Prostate gland (tissue), 2 donors: ENCODE measurements at regions not wholly inside any gene's neighbourhood (a gene's known extent, or its start where the extent isn't known, plus 50 kb on each side); places are given as distances from the start of the nearest gene placed in this dataset.

Experiments
- DNase-seq: peaks from one replicate; pipeline ENCODE4 v3.0.0-alpha.2; 2019; ENCODE audit warnings: low spot score
- H3K27ac ChIP-seq, 2 donors: fragments of 200-600 bp; sonication (generic); 2 replicates each; pipeline ENCODE4 v1.5.1; 2017 to 2019
- H3K27me3 ChIP-seq: fragments of 200-600 bp; sonication (generic); replicated peaks from 2 replicates; pipeline ENCODE4 v1.5.1; 2019; ENCODE audit not compliant: insufficient read depth
- H3K36me3 ChIP-seq, 2 donors: fragments of 200-600 bp; sonication (generic); 1 replicate in 1 of 2; 2 replicates in 1 of 2; pipeline versions ENCODE4 v1.5.1 to v1.8.1; 2017 to 2019
- H3K4me1 ChIP-seq: fragments of 200-600 bp; sonication (generic); replicated peaks from 2 replicates; pipeline ENCODE4 v1.5.1; 2019
- H3K4me3 ChIP-seq, 2 donors: fragments of 200-600 bp; sonication (generic); 2 replicates each; pipeline ENCODE4 v1.5.1; 2017 to 2019
- H3K9me3 ChIP-seq: fragments of 200-600 bp; sonication (generic); 2 replicates; pipeline ENCODE4 v1.5.1; 2017
- POLR2A ChIP-seq: fragments of 450-650 bp; IDR thresholded peaks from one replicate; pipeline ENCODE4 v1.6.1; 2016; ENCODE audit warnings: antibody characterized with exemption, mild to moderate bottlenecking
- POLR2AphosphoS5 ChIP-seq: sonication (generic); formaldehyde crosslinking; IDR thresholded peaks from one replicate; pipeline ENCODE4 v1.6.1; 2017; ENCODE audit warnings: antibody characterized with exemption
- WGBS: methylation state at CpG from one replicate; pipeline ENCODE4 v1.1.5; 2018; 5-methylcytosine and 5-hydroxymethylcytosine counted together
- intact Hi-C: fragments of 100-400 bp; cut with DNase I; formaldehyde crosslinking; loops from one replicate; pipeline ENCODE4 v1.14.2; 2022
- TF ChIP-seq, protein P1 (sequence below), 4 experiments: fragments of 200-600 bp in 2 of 4; fragments of 450-650 bp in 2 of 4; sonication (generic) in 2 of 4; IDR thresholded peaks; 1 replicate in 3 of 4; 2 replicates in 1 of 4; pipeline ENCODE4 v1.5.1; 2016 to 2019; ENCODE audit warnings: antibody characterized with exemption in 4 of 4, mild to moderate bottlenecking in 2 of 4, moderate library complexity in 2 of 4

- H3K27ac ChIP-seq: peak overlapping the region in 1 of 2 donors; percentile 76
- TF ChIP-seq POLR2A (no peak), POLR2AphosphoS5 (no peak)
- TF ChIP-seq, protein P1, sequence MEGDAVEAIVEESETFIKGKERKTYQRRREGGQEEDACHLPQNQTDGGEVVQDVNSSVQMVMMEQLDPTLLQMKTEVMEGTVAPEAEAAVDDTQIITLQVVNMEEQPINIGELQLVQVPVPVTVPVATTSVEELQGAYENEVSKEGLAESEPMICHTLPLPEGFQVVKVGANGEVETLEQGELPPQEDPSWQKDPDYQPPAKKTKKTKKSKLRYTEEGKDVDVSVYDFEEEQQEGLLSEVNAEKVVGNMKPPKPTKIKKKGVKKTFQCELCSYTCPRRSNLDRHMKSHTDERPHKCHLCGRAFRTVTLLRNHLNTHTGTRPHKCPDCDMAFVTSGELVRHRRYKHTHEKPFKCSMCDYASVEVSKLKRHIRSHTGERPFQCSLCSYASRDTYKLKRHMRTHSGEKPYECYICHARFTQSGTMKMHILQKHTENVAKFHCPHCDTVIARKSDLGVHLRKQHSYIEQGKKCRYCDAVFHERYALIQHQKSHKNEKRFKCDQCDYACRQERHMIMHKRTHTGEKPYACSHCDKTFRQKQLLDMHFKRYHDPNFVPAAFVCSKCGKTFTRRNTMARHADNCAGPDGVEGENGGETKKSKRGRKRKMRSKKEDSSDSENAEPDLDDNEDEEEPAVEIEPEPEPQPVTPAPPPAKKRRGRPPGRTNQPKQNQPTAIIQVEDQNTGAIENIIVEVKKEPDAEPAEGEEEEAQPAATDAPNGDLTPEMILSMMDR (IDR thresholded peaks at IDR 0.05): no peak
- H3K9me3 ChIP-seq: no peaks in the 10 kb centered on the region
- H3K36me3 ChIP-seq: no peaks in the 10 kb centered on the region
- 77% methylated on average over 13 of the region's 14 CpGs for WGBS
- intact Hi-C loops: loop anchor here (5.0 to 10.0 kb wide), 2 partner anchors 72 to 186 kb away; no protein-coding TSS in a partner anchor
- H3K4me1 ChIP-seq: peaks cover 14% of the 10 kb centered on the region
- H3K27me3 ChIP-seq: no peaks in the 10 kb centered on the region
- DNase-seq: no peak
- no peak overlapping the region for H3K4me3 ChIP-seq
Measured at GRCh38 chr2:238598802-238599530, 172.2 kb downstream of the ASB1 start.

DNA sequence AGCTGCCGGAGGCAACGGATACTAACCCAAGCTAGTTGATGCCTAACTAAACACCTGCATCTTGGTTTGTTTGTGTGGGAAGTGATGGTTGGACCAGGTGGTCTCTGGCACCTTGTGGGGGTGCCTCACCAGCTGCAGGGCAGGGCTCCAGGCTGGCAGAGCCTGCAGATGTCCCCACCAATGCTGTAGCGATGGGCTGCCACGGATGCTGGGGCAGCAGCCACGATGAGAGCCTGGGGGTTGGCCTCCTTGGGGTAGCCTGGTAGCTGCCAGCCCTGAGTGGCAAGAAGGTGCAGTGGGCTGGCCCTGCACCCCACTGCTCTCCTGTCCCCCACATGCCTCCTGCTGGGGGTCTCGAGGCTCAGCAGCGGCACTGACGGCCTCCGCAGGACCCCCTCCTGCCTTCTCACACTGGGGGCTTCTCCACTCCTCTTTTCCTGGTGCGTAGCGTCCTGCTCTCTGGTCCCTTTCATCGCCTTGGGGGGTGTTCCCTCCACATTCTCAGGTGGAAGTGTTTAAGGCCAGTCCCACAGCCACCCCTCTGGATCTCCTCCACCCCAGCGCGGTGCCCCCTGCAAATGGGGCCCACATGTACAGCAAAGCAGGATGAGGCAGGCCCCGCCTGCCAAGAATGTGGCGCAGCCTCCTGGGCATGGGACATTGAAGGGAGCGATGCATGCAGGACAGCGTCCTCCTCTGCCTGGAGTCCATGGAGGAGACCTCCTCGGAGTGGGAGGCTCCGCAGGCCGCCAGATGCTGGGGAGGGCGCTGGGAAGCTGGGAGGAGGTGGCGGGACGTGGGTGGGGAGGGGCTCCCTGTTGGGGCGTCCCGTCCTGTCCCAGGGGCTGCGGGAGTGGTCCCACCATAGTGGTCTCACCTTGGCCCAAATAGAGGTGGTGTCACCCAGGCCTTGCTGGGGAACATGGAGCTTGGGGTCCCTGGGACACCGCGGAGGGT is 173.1 kb downstream of the ASB1 start:
- Histone ChIP-seq H3K4me1 (peaks cover 14% of the 10 kb centered on the region), H3K9me3 (no peaks in the 10 kb centered on the region), H3K36me3 (no peaks in the 10 kb centered on the region), H3K27me3 (no peaks in the 10 kb centered on the region), H3K27ac (peak overlapping the region in 1 of 2 donors; percentile 2), H3K4me3 (no peak overlapping the region)
- DNase-seq: no peak
- WGBS: 95% methylated on average over 28 of the region's 29 CpGs
- intact Hi-C loops: loop anchor here (5.0 to 10.0 kb wide), 3 partner anchors 73 to 185 kb away; no protein-coding TSS in a partner anchor
- TF ChIP-seq POLR2A: no peak
- no peak for TF ChIP-seq POLR2AphosphoS5
- TF ChIP-seq, protein P1 (IDR thresholded peaks at IDR 0.05): no peak

- DNase-seq: no peak
- H3K4me1 ChIP-seq: peaks cover 14% of the 10 kb centered on the region
- H3K36me3 ChIP-seq: no peaks in the 10 kb centered on the region
- intact Hi-C loops: loop anchor here (10.0 kb wide), 1 partner anchor 84 kb away; no protein-coding TSS in a partner anchor
- no peaks in the 10 kb centered on the region for H3K9me3 ChIP-seq
- TF ChIP-seq, protein P1 (IDR thresholded peaks at IDR 0.05): no peak
- TF ChIP-seq POLR2A (no peak), POLR2AphosphoS5 (no peak)
- no peaks in the 10 kb centered on the region for H3K27me3 ChIP-seq
- 78% methylated on average over 29 of the region's 29 CpGs for WGBS
- H3K27ac ChIP-seq: peak overlapping the region; percentile 64 to 66
- no peak overlapping the region for H3K4me3 ChIP-seq
Measured at GRCh38 chr2:238600506-238601432, 174.0 kb downstream of the ASB1 start.

- TF ChIP-seq, protein P1 (IDR thresholded peaks at IDR 0.05): no peak
- peak; percentile 32 for TF ChIP-seq POLR2AphosphoS5
- no peak for TF ChIP-seq POLR2A
- Histone ChIP-seq H3K9me3 (no peaks in the 10 kb centered on the region), H3K27me3 (no peaks in the 10 kb centered on the region), H3K4me1 (peaks cover 12% of the 10 kb centered on the region), H3K36me3 (no peaks in the 10 kb centered on the region), H3K27ac (peak overlapping the region; percentile 64 to 66), H3K4me3 (no peak overlapping the region)
- peak; percentile 61 for DNase-seq
- intact Hi-C loops: loop anchor here (10.0 kb wide), 1 partner anchor 83 kb away; no protein-coding TSS in a partner anchor
- WGBS: 13% methylated on average over 11 of the region's 11 CpGs
Measured at GRCh38 chr2:238601433-238602222, 174.9 kb downstream of the ASB1 start.
